K562 (cell line): ENCODE measurements at regions not wholly inside any gene's neighbourhood (a gene's known extent, or its start where the extent isn't known, plus 50 kb on each side); places are given as distances from the start of the nearest gene placed in this dataset.

Source experiments
- ATAC-seq: fragments of 200-7000 bp; cut with Tn5 transposase; 3 replicates; pipeline ENCODE4 v1.9.1; 2020; ENCODE audit warnings: moderate library complexity
- BruUV-seq: library from RNA; stranded (reverse); fragments of 400-500 nt; replicated peaks from 2 replicates; lab custom pipeline; 2021; lab: Mats Ljungman, UMichigan
- CTCF ChIA-PET: fragments of 300-600 bp; formaldehyde crosslinking; extraction: SDS; loops from one replicate; lab custom pipeline; 2021; ENCODE audit warnings: low intra/inter-chr PET ratio; lab: Yijun Ruan, JAX
- POLR2A ChIA-PET: fragments of 300-600, 350-650 bp; sonication (Branson Sonifier 250); formaldehyde crosslinking; extraction: SDS; loops from one replicate; lab custom pipeline; 2021; ENCODE audit warnings: antibody characterized with exemption, inconsistent platforms; lab: Yijun Ruan, JAX
- DNase-seq, 4 experiments: peaks; one replicate each; pipeline versions ENCODE4 v3.0.0 to v3.0.0-alpha.2; 2011 to 2018; ENCODE audit warnings: low spot score in 3 of 4, mixed read lengths in 3 of 4; ENCODE audit errors: extremely low read depth in 1 of 4
- FAIRE-seq: peaks from 2 replicates; lab custom pipeline; 2011; peaks lifted over from hg19 to GRCh38; lab: Jason Lieb, UNC
- H2AFZ ChIP-seq: 2 replicates; pipeline ENCODE4 v1.6.0; 2011; ENCODE audit warnings: low read depth, low read length, control low read depth, inconsistent platforms
- H3K27ac ChIP-seq: fragments of 200-600 bp; 3 replicates; pipeline ENCODE4 v1.8.0; 2011; ENCODE audit warnings: low read depth, mild to moderate bottlenecking, control low read depth, inconsistent platforms, low read length, moderate library complexity, mixed read lengths; ENCODE audit errors: extremely low read depth
- H3K27me3 ChIP-seq, 2 experiments: fragments of 300-600 bp in 1 of 2; 2 replicates in 1 of 2; 3 replicates in 1 of 2; pipeline versions ENCODE4 v1.6.0 to v1.8.0; 2011; ENCODE audit warnings: inconsistent platforms in 2 of 2, low read length in 2 of 2, mild to moderate bottlenecking in 1 of 2, mixed read lengths in 1 of 2, moderate library complexity in 1 of 2; ENCODE audit not compliant: control insufficient read depth in 2 of 2, insufficient read depth in 2 of 2
- H3K36me3 ChIP-seq: fragments of 300-600 bp; 3 replicates; pipeline ENCODE4 v1.8.0; 2011; ENCODE audit warnings: mild to moderate bottlenecking, low read length, inconsistent platforms; ENCODE audit not compliant: control insufficient read depth, insufficient read depth
- H3K4me1 ChIP-seq, 2 experiments: fragments of 200-600 bp in 1 of 2; replicated peaks in 1 of 2; 2 replicates in 1 of 2; 3 replicates in 1 of 2; pipeline versions ENCODE4 v1.5.1 to v1.8.0; 2011; ENCODE audit warnings: inconsistent platforms in 2 of 2, low read length in 2 of 2, mild to moderate bottlenecking in 1 of 2, mixed read lengths in 1 of 2, moderate library complexity in 1 of 2; ENCODE audit not compliant: control insufficient read depth in 2 of 2, insufficient read depth in 2 of 2
- H3K4me2 ChIP-seq: 2 replicates; pipeline ENCODE4 v1.6.1; 2011; ENCODE audit warnings: low read length, control low read depth, inconsistent platforms, mixed read lengths; ENCODE audit not compliant: insufficient read depth
- H3K4me3 ChIP-seq: fragments of 200-600 bp; sonication (generic), shearing (Covaris generic); 2 replicates; pipeline ENCODE4 v1.5.1; 2016; ENCODE audit warnings: control low read depth, inconsistent platforms
- H3K79me2 ChIP-seq: fragments of 200-600 bp; 3 replicates; pipeline ENCODE4 v1.8.0; 2011; ENCODE audit warnings: low read length, inconsistent platforms; ENCODE audit not compliant: control insufficient read depth, insufficient read depth
- H3K9ac ChIP-seq, 2 experiments: 2 replicates each; pipeline versions ENCODE4 v1.6.0 to v1.6.1; 2011; ENCODE audit warnings: low read depth in 2 of 2, low read length in 2 of 2, control low read depth in 1 of 2, inconsistent platforms in 1 of 2, mild to moderate bottlenecking in 1 of 2, mixed read lengths in 1 of 2; ENCODE audit not compliant: insufficient read depth in 1 of 2
- H3K9me1 ChIP-seq: one replicate; pipeline ENCODE4 v1.6.0; 2011; ENCODE audit warnings: inconsistent platforms, mild to moderate bottlenecking, low read length, moderate library complexity; ENCODE audit not compliant: control insufficient read depth, insufficient read depth
- H3K9me3 ChIP-seq: replicated peaks from 2 replicates; pipeline ENCODE4 v1.5.1; 2011; ENCODE audit warnings: low read depth, low read length, inconsistent platforms; ENCODE audit not compliant: control insufficient read depth, insufficient read depth
- H4K20me1 ChIP-seq: replicated peaks from 2 replicates; pipeline ENCODE4 v1.6.1; 2011; ENCODE audit warnings: low read length, inconsistent platforms, mixed read lengths; ENCODE audit not compliant: control insufficient read depth, insufficient read depth
- BCLAF1 ChIP-seq, 2 experiments: fragments of 450-650 bp in 1 of 2; IDR thresholded peaks; 2 replicates each; pipeline ENCODE4 v1.6.1; 2011 to 2017; ENCODE audit warnings: low read depth in 2 of 2, antibody characterized with exemption in 1 of 2, borderline replicate concordance in 1 of 2, low read length in 1 of 2, mild to moderate bottlenecking in 1 of 2, mixed read lengths in 1 of 2; ENCODE audit not compliant: control insufficient read depth in 1 of 2
- CHCHD3 ChIP-seq: fragments of 250-450 bp; sonication (Bioruptor Pico); IDR thresholded peaks from 2 replicates; pipeline ENCODE4 v2.1.2; 2022; ENCODE audit warnings: mild to moderate bottlenecking
- HDAC6 ChIP-seq: IDR thresholded peaks from 2 replicates; pipeline ENCODE4 v1.6.1; 2012; ENCODE audit warnings: low read depth, mild to moderate bottlenecking, control low read depth, inconsistent platforms, low read length, moderate library complexity
- KDM5B ChIP-seq: fragments of 200-600 bp; sonication (generic); IDR thresholded peaks from 2 replicates; pipeline ENCODE4 v1.6.1; 2012; ENCODE audit warnings: low read depth, mild to moderate bottlenecking, moderate library complexity, low read length, control low read depth, inconsistent platforms; ENCODE audit not compliant: insufficient replicate concordance
- PREB ChIP-seq: sonication (generic); formaldehyde crosslinking; IDR thresholded peaks from 2 replicates; pipeline ENCODE4 v1.8.1; 2023; ENCODE audit warnings: mild to moderate bottlenecking, missing genetic modification reagents
- ZBTB49 ChIP-seq: sonication (generic); formaldehyde crosslinking; IDR thresholded peaks from 2 replicates; pipeline ENCODE4 v1.8.0; 2022; ENCODE audit warnings: missing genetic modification reagents, mild to moderate bottlenecking, borderline replicate concordance
- WGBS: fragments of 100-300 bp; shearing (Covaris generic); methylation state at CpG from one replicate; pipeline ENCODE4 v1.1.6; 2016; ENCODE audit warnings: low coverage, mixed read lengths; ENCODE audit not compliant: insufficient coverage; ENCODE audit errors: missing lambda C conversion rate; 5-methylcytosine and 5-hydroxymethylcytosine counted together
- in situ Hi-C: fragments of 300-500 bp; cut with MboI; formaldehyde crosslinking; loops from 4 replicates; pipeline ENCODE4 v1.15.0; 2018; ENCODE audit warnings: inconsistent platforms, mixed read lengths
- intact Hi-C: fragments of 100-400 bp; cut with micrococcal nuclease; formaldehyde crosslinking; loops from 2 replicates; pipeline ENCODE4 v1.14.2; 2022

GRCh38 chr13:93145199-93145598 lies 81.4 kb upstream of the GPC6 start (continued):
- TF ChIP-seq BCLAF1 (IDR thresholded peaks at IDR 0.05; ENCODE audit: borderline replicate concordance in 1 of 2, control insufficient read depth in 1 of 2, low read depth in 2 of 2, low read length in 1 of 2): no peak
- TF ChIP-seq ZBTB49 (CRISPR knock-in tag): no peak
- no peak for TF ChIP-seq CHCHD3 (CRISPR knock-in tag)

- CTCF ChIA-PET: no interaction called here
- Histone ChIP-seq H3K9me3 (no peaks in the 10 kb centered on the region), H2AFZ (no peak overlapping the region), H4K20me1 (no peaks in the 10 kb centered on the region), H3K36me3 (no peaks in the 10 kb centered on the region), H3K4me3 (no peak overlapping the region)
- intact Hi-C loops: no loop called here
- no peak for FAIRE-seq
- TF ChIP-seq HDAC6: no peak
- no peak for TF ChIP-seq PREB (CRISPR knock-in tag)
- TF ChIP-seq KDM5B: no peak
- TF ChIP-seq, all 486 proteins: peak for 0
- Histone ChIP-seq H3K27me3 (no peaks in the 10 kb centered on the region), H3K4me2 (no peak overlapping the region), H3K9me1 (no peaks in the 10 kb centered on the region), H3K4me1 (no peaks in the 10 kb centered on the region), H3K9ac (no peak overlapping the region), H3K27ac (no peak overlapping the region), H3K79me2 (no peaks in the 10 kb centered on the region)
- ATAC-seq: no peak
- POLR2A ChIA-PET: interaction anchor here (0.6 kb wide), 1 partner anchor 969 kb away, joined by 3 read pairs; no protein-coding TSS in a partner anchor
- in situ Hi-C loops: no loop called here
- BruUV-seq: no TSS peak
- DNase-seq: no peak
- 2% methylated on average over 4 of the region's 4 CpGs for WGBS
Observed at GRCh38 chr13:93146584-93147297, 79.9 kb upstream of the GPC6 start.
